ENCODE measurements at regions not wholly inside any gene's neighbourhood (a gene's known extent, or its start where the extent isn't known, plus 50 kb on each side); places are given as distances from the start of the nearest gene placed in this dataset.
A peak's percentile ranks its signal among the peaks of the same experiment; 100 is the strongest.

- TF ChIP-seq CTCF (IDR thresholded peaks at IDR 0.05; ENCODE audit: low read depth, low read length) = no peak
- DNase-seq (ENCODE audit: extremely low read depth, low read depth) = no peak
Measured at GRCh38 chr3:194982472-194982871, 288.5 kb downstream of the XXYLT1 start.

DNA sequence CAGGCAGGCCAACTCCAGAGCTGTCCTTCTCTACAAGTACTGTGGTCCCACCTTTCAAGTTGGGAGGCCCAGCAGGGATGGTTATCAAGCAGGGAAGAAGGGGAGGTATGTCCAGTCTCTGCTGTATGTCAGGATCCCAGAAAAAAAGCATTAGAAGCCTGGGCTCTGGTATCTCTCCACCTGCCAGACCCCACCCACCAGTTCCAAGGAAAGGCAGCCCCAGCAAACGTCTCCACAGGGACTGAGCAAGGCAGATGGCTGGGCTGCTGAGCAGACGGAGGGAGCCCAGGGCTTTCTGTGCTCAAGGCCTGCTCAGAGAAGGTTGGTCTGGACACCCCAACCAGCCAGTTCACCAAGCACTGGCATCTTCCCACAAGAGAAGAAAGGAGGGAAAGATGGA, 287.8 kb downstream of the XXYLT1 start:
- DNase-seq (ENCODE audit: extremely low read depth, low read depth) = no peak
- no peak for TF ChIP-seq CTCF (IDR thresholded peaks at IDR 0.05; ENCODE audit: low read depth, low read length)

GRCh38 chr3:194983620-194984019, 287.3 kb downstream of the XXYLT1 start:
- no peak for DNase-seq (ENCODE audit: extremely low read depth, low read depth)
- no peak for TF ChIP-seq CTCF (IDR thresholded peaks at IDR 0.05; ENCODE audit: low read depth, low read length)

- no peak for DNase-seq (ENCODE audit: extremely low read depth, low read depth)
- no peak for TF ChIP-seq CTCF (IDR thresholded peaks at IDR 0.05; ENCODE audit: low read depth, low read length)
Measured at GRCh38 chr3:194984066-194984465, 286.9 kb downstream of the XXYLT1 start.

- TF ChIP-seq CTCF (IDR thresholded peaks at IDR 0.05; ENCODE audit: low read depth, low read length) = no peak
- no peak for DNase-seq (ENCODE audit: extremely low read depth, low read depth)
Measured at GRCh38 chr3:194984622-194985021, 286.3 kb downstream of the XXYLT1 start.

- DNase-seq (ENCODE audit: extremely low read depth, low read depth) = peak; percentile 25
- TF ChIP-seq CTCF (IDR thresholded peaks at IDR 0.05; ENCODE audit: low read depth, low read length) = peak; percentile 39
Measured at GRCh38 chr3:194985031-194985578, 285.9 kb downstream of the XXYLT1 start.

GRCh38 chr3:194986208-194987043, 284.5 kb downstream of the XXYLT1 start:
- TF ChIP-seq CTCF (IDR thresholded peaks at IDR 0.05; ENCODE audit: low read depth, low read length) = no peak
- no peak for DNase-seq (ENCODE audit: extremely low read depth, low read depth)

Data from AG09319 (cell line).